K562 (cell line): ENCODE measurements at regions not wholly inside any gene's neighbourhood (a gene's known extent, or its start where the extent isn't known, plus 50 kb on each side); places are given as distances from the start of the nearest gene placed in this dataset.

ENCODE experiments used
- ARID1B ChIP-seq: fragments of 450-650 bp; IDR thresholded peaks from 2 replicates; pipeline ENCODE4 v1.6.1; 2016; ENCODE audit warnings: antibody characterized with exemption, mild to moderate bottlenecking, inconsistent platforms
- CTCF ChIP-seq, 3 experiments: IDR thresholded peaks in 2 of 3; conservative IDR thresholded peaks in 1 of 3; 2 replicates each; pipeline ENCODE4 v1.5.1; 2011 to 2012; ENCODE audit warnings: low read length in 3 of 3, mild to moderate bottlenecking in 3 of 3, control low read depth in 2 of 3, improper control_type of control experiment in 1 of 3, inconsistent platforms in 1 of 3, low read depth in 1 of 3, mixed read lengths in 1 of 3, moderate library complexity in 1 of 3; ENCODE audit not compliant: insufficient read depth in 2 of 3
- JUND ChIP-seq, 2 experiments: IDR thresholded peaks; 2 replicates in 1 of 2; 3 replicates in 1 of 2; pipeline ENCODE4 v1.6.1; 2011; ENCODE audit warnings: borderline replicate concordance in 2 of 2, low read depth in 2 of 2, low read length in 2 of 2, improper control_type of control experiment in 1 of 2, missing biosample characterization in 1 of 2, missing genetic modification characterization in 1 of 2, missing genetic modification reagents in 1 of 2
- POLR2A ChIP-seq: fragments of 450-650 bp; conservative IDR thresholded peaks from 2 replicates; pipeline ENCODE4 v1.6.1; 2016
- SNIP1 ChIP-seq: fragments of 450-650 bp; IDR thresholded peaks from 2 replicates; pipeline ENCODE4 v1.7.1; 2017; ENCODE audit warnings: low read depth, mild to moderate bottlenecking
- USF2 ChIP-seq: sonication (generic); formaldehyde crosslinking; IDR thresholded peaks from 2 replicates; pipeline ENCODE4 v1.5.0; 2020; ENCODE audit warnings: missing genetic modification reagents
- ZHX1 ChIP-seq: fragments of 150-350 bp; conservative IDR thresholded peaks from 2 replicates; pipeline ENCODE4 v1.6.1; 2014; ENCODE audit warnings: low read length

GRCh38 chr5:73384861-73385260 lies 63.7 kb downstream of the FOXD1 start:
- no peak for TF ChIP-seq ARID1B
- no peak for TF ChIP-seq POLR2A
- TF ChIP-seq USF2 (CRISPR knock-in tag), result no peak
- TF ChIP-seq ZHX1, result no peak
- no peak for TF ChIP-seq CTCF (IDR thresholded peaks at IDR 0.05 in 2 of 3, conservative IDR thresholded peaks at IDR 0.05 in 1 of 3; ENCODE audit: insufficient read depth in 2 of 3, low read depth in 1 of 3, low read length in 3 of 3)
- TF ChIP-seq JUND (IDR thresholded peaks at IDR 0.05; ENCODE audit: borderline replicate concordance, low read depth, low read length), result no peak
- TF ChIP-seq JUND (tag; IDR thresholded peaks at IDR 0.05; ENCODE audit: borderline replicate concordance, low read depth, low read length), result no peak
- no peak for TF ChIP-seq SNIP1
